DND-41 (cell line): ENCODE measurements at regions not wholly inside any gene's neighbourhood (a gene's known extent, or its start where the extent isn't known, plus 50 kb on each side); places are given as distances from the start of the nearest gene placed in this dataset.

Experiments
- CTCF ChIP-seq: IDR thresholded peaks from 2 replicates; pipeline ENCODE4 v1.5.1; 2012; ENCODE audit warnings: borderline replicate concordance, low read length, moderate library complexity, mild to moderate bottlenecking; ENCODE audit not compliant: poor library complexity, severe bottlenecking; ENCODE audit errors: extremely low read depth
- EZH2 ChIP-seq: IDR thresholded peaks from 3 replicates; pipeline ENCODE4 v1.6.1; 2012; ENCODE audit warnings: borderline replicate concordance, low read depth, mild to moderate bottlenecking, moderate library complexity, low read length, inconsistent platforms; ENCODE audit not compliant: severe bottlenecking

GRCh38 chr13:83546476-83546875 lies 335.8 kb downstream of the SLITRK1 start:
- TF ChIP-seq EZH2, result no peak
- no peak for TF ChIP-seq CTCF
